ENCODE measurements at regions not wholly inside any gene's neighbourhood (a gene's known extent, or its start where the extent isn't known, plus 50 kb on each side); places are given as distances from the start of the nearest gene placed in this dataset.

DNA sequence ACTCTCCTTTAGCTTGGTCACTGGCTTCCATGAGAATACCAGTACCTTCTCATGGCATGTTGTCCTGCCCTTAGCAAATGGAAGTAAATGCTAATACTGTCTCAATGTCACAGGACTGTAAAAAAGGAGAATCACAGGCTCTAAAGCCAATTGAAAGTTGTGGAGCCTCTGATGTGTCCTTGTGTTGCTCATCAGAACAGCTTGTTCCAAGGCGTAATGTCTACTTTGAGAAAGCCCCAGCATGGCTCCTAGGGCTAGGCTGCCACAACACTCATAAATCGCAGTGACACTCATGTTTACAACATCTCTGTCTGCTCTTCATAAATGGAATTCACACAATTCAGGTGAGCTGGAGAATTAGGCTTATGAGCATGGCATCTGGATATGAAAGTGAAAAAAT is 94.9 kb downstream of the ACTL7B start:
- TF ChIP-seq YY1 (IDR thresholded peaks at IDR 0.05) (no peak), JUND (IDR thresholded peaks at IDR 0.05) (no peak), FOXA2 (IDR thresholded peaks at IDR 0.05) (no peak), RXRA (IDR thresholded peaks at IDR 0.05) (no peak), EGR1 (IDR thresholded peaks at IDR 0.05; ENCODE audit: low read depth in 2 of 2) (no peak), HNF4A (conservative IDR thresholded peaks at IDR 0.05) (no peak), TAF1 (conservative IDR thresholded peaks at IDR 0.05) (no peak), NR2F2 (IDR thresholded peaks at IDR 0.05) (no peak), GABPA (IDR thresholded peaks at IDR 0.05 in 1 of 2, conservative IDR thresholded peaks at IDR 0.05 in 1 of 2) (no peak)
- TF ChIP-seq, protein P1, sequence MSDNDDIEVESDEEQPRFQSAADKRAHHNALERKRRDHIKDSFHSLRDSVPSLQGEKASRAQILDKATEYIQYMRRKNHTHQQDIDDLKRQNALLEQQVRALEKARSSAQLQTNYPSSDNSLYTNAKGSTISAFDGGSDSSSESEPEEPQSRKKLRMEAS (IDR thresholded peaks at IDR 0.05), result no peak
- TF ChIP-seq, protein P2, sequence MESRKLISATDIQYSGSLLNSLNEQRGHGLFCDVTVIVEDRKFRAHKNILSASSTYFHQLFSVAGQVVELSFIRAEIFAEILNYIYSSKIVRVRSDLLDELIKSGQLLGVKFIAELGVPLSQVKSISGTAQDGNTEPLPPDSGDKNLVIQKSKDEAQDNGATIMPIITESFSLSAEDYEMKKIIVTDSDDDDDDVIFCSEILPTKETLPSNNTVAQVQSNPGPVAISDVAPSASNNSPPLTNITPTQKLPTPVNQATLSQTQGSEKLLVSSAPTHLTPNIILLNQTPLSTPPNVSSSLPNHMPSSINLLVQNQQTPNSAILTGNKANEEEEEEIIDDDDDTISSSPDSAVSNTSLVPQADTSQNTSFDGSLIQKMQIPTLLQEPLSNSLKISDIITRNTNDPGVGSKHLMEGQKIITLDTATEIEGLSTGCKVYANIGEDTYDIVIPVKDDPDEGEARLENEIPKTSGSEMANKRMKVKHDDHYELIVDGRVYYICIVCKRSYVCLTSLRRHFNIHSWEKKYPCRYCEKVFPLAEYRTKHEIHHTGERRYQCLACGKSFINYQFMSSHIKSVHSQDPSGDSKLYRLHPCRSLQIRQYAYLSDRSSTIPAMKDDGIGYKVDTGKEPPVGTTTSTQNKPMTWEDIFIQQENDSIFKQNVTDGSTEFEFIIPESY (IDR thresholded peaks at IDR 0.05), result no peak
- H3K36me3 ChIP-seq (ENCODE audit: control insufficient read depth in 4 of 4, insufficient read depth in 3 of 4, low read depth in 1 of 4, low read length in 3 of 4), result no peaks in the 10 kb centered on the region
- WGBS, result 94% methylated on average over 2 of the region's 2 CpGs
- no peak overlapping the region for H3K27ac ChIP-seq (ENCODE audit: low read depth in 1 of 2, low read length in 2 of 2)
- H3K9ac ChIP-seq (ENCODE audit: low read depth in 1 of 2, low read length in 2 of 2), result no peak overlapping the region
- H3K27me3 ChIP-seq (ENCODE audit: control insufficient read depth in 4 of 4, insufficient read depth in 4 of 4, low read length in 3 of 4), result no peaks in the 10 kb centered on the region
- H3K4me3 ChIP-seq (ENCODE audit: low read depth in 1 of 3, low read length in 3 of 3), result no peak overlapping the region
- H3K9me3 ChIP-seq (ENCODE audit: control insufficient read depth in 4 of 4, low read length in 3 of 4), result no peaks in the 10 kb centered on the region
- H3K4me1 ChIP-seq (ENCODE audit: control insufficient read depth in 4 of 4, insufficient read depth in 4 of 4, low read length in 3 of 4), result no peaks in the 10 kb centered on the region
- no peak for DNase-seq (ENCODE audit: low spot score)

DNA sequence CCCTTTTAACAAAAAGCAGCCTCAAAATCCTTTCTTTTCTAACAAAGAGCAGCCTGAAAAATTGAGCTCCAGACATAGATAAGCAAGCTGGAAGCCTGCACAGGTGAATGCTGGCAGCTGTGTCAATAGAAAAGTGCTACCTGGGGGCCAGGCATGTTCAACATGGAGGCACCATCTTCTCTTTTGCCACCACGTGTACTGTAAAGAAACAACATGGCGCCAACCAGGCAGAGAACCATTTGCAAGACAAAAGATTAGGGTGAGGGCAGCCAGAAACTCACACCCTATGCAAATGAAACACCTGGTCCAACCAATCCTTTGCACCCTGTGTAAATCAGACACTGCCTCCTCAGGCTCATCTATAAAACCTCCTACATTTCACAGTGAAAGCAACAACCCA is 96.0 kb downstream of the ACTL7B start:
- no peaks in the 10 kb centered on the region for H3K27me3 ChIP-seq (ENCODE audit: control insufficient read depth in 4 of 4, insufficient read depth in 4 of 4, low read length in 3 of 4)
- 84% methylated on average over 2 of the region's 2 CpGs for WGBS
- TF ChIP-seq FOXA2 (IDR thresholded peaks at IDR 0.05) (no peak), YY1 (IDR thresholded peaks at IDR 0.05) (no peak), TAF1 (conservative IDR thresholded peaks at IDR 0.05) (no peak), SP1 (IDR thresholded peaks at IDR 0.05) (no peak), JUND (IDR thresholded peaks at IDR 0.05) (no peak), NR2F2 (IDR thresholded peaks at IDR 0.05) (no peak), RAD21 (IDR thresholded peaks at IDR 0.05) (no peak), GABPA (IDR thresholded peaks at IDR 0.05 in 1 of 2, conservative IDR thresholded peaks at IDR 0.05 in 1 of 2) (no peak), RXRA (IDR thresholded peaks at IDR 0.05) (no peak), HNF4A (conservative IDR thresholded peaks at IDR 0.05) (no peak), EGR1 (IDR thresholded peaks at IDR 0.05; ENCODE audit: low read depth in 2 of 2) (no peak), FOXA1 (IDR thresholded peaks at IDR 0.05) (no peak), HNF4G (IDR thresholded peaks at IDR 0.05) (no peak)
- TF ChIP-seq, protein P3, sequence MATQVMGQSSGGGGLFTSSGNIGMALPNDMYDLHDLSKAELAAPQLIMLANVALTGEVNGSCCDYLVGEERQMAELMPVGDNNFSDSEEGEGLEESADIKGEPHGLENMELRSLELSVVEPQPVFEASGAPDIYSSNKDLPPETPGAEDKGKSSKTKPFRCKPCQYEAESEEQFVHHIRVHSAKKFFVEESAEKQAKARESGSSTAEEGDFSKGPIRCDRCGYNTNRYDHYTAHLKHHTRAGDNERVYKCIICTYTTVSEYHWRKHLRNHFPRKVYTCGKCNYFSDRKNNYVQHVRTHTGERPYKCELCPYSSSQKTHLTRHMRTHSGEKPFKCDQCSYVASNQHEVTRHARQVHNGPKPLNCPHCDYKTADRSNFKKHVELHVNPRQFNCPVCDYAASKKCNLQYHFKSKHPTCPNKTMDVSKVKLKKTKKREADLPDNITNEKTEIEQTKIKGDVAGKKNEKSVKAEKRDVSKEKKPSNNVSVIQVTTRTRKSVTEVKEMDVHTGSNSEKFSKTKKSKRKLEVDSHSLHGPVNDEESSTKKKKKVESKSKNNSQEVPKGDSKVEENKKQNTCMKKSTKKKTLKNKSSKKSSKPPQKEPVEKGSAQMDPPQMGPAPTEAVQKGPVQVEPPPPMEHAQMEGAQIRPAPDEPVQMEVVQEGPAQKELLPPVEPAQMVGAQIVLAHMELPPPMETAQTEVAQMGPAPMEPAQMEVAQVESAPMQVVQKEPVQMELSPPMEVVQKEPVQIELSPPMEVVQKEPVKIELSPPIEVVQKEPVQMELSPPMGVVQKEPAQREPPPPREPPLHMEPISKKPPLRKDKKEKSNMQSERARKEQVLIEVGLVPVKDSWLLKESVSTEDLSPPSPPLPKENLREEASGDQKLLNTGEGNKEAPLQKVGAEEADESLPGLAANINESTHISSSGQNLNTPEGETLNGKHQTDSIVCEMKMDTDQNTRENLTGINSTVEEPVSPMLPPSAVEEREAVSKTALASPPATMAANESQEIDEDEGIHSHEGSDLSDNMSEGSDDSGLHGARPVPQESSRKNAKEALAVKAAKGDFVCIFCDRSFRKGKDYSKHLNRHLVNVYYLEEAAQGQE (IDR thresholded peaks at IDR 0.05), result no peak
- TF ChIP-seq, protein P4, sequence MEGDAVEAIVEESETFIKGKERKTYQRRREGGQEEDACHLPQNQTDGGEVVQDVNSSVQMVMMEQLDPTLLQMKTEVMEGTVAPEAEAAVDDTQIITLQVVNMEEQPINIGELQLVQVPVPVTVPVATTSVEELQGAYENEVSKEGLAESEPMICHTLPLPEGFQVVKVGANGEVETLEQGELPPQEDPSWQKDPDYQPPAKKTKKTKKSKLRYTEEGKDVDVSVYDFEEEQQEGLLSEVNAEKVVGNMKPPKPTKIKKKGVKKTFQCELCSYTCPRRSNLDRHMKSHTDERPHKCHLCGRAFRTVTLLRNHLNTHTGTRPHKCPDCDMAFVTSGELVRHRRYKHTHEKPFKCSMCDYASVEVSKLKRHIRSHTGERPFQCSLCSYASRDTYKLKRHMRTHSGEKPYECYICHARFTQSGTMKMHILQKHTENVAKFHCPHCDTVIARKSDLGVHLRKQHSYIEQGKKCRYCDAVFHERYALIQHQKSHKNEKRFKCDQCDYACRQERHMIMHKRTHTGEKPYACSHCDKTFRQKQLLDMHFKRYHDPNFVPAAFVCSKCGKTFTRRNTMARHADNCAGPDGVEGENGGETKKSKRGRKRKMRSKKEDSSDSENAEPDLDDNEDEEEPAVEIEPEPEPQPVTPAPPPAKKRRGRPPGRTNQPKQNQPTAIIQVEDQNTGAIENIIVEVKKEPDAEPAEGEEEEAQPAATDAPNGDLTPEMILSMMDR (IDR thresholded peaks at IDR 0.05; ENCODE audit: low read depth, low read length, missing input control), result no peak
- TF ChIP-seq, protein P5, sequence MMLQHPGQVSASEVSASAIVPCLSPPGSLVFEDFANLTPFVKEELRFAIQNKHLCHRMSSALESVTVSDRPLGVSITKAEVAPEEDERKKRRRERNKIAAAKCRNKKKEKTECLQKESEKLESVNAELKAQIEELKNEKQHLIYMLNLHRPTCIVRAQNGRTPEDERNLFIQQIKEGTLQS (IDR thresholded peaks at IDR 0.05), result no peak
- TF ChIP-seq, protein P1 (IDR thresholded peaks at IDR 0.05), result no peak
- TF ChIP-seq, protein P2 (IDR thresholded peaks at IDR 0.05), result no peak

More for the DNA sequence above, 96.0 kb downstream of the ACTL7B start:
- no peak overlapping the region for H3K9ac ChIP-seq (ENCODE audit: low read depth in 1 of 2, low read length in 2 of 2)
- no peak for DNase-seq (ENCODE audit: low spot score)
- H3K4me1 ChIP-seq (ENCODE audit: control insufficient read depth in 4 of 4, insufficient read depth in 4 of 4, low read length in 3 of 4), result no peaks in the 10 kb centered on the region
- H3K4me3 ChIP-seq (ENCODE audit: low read depth in 1 of 3, low read length in 3 of 3), result no peak overlapping the region
- no peaks in the 10 kb centered on the region for H3K9me3 ChIP-seq (ENCODE audit: control insufficient read depth in 4 of 4, low read length in 3 of 4)
- no peak overlapping the region for H3K27ac ChIP-seq (ENCODE audit: low read depth in 1 of 2, low read length in 2 of 2)
- H3K36me3 ChIP-seq (ENCODE audit: control insufficient read depth in 4 of 4, insufficient read depth in 3 of 4, low read depth in 1 of 4, low read length in 3 of 4), result no peaks in the 10 kb centered on the region
